Immature natural killer cell (primary cell): ENCODE measurements at regions not wholly inside any gene's neighbourhood (a gene's known extent, or its start where the extent isn't known, plus 50 kb on each side); places are given as distances from the start of the nearest gene placed in this dataset.

Experiments used
- DNase-seq, 3 donors: peaks; one replicate each; pipeline ENCODE4 v3.0.0; 2022; ENCODE audit warnings: mixed read lengths in 1 of 3
- H3K27ac Mint-ChIP-seq, 6 donors: one replicate each; pipeline ENCODE4 v1.8.0; 2020; ENCODE audit warnings: mixed read lengths in 6 of 6, mild to moderate bottlenecking in 5 of 6, inconsistent platforms in 4 of 6, moderate library complexity in 3 of 6
- H3K27me3 Mint-ChIP-seq, 3 donors: one replicate each; pipeline ENCODE4 v1.8.0; 2020 to 2021; ENCODE audit warnings: low read depth in 3 of 3, mild to moderate bottlenecking in 3 of 3, mixed read lengths in 3 of 3, moderate library complexity in 3 of 3, inconsistent platforms in 1 of 3
- H3K36me3 Mint-ChIP-seq, 3 donors: one replicate each; pipeline ENCODE4 v1.8.0; 2020; ENCODE audit warnings: mixed read lengths in 3 of 3, inconsistent platforms in 2 of 3, mild to moderate bottlenecking in 2 of 3
- H3K4me1 Mint-ChIP-seq, 2 donors: one replicate each; pipeline ENCODE4 v1.8.0; 2020; ENCODE audit warnings: inconsistent platforms in 2 of 2, mild to moderate bottlenecking in 2 of 2, mixed read lengths in 2 of 2, moderate library complexity in 1 of 2
- H3K4me3 Mint-ChIP-seq, 5 donors: one replicate each; pipeline ENCODE4 v1.8.0; 2020; ENCODE audit warnings: mild to moderate bottlenecking in 5 of 5, mixed read lengths in 5 of 5, inconsistent platforms in 3 of 5, moderate library complexity in 3 of 5
- H3K9me3 Mint-ChIP-seq, 6 donors: one replicate each; pipeline ENCODE4 v1.8.0; 2020; ENCODE audit warnings: mild to moderate bottlenecking in 6 of 6, mixed read lengths in 6 of 6, inconsistent platforms in 4 of 6, moderate library complexity in 3 of 6

DNA sequence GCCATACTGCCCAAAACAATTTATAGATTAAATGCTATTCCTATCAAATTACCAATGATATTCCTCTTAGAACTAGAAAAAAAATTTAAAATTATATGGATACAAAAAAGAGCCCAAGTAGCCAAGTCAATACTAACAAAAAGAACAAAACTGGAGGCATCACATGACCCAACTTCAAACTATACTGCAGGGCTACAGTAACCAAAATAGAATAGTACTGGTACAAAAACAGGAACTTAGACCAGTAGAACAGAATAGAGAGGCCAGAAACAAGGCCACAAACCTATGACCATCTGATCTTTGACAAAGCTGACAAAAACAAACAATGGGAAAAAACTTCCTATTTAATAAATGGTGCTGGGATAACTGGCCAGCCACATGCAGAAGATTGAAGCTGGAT lies 86.1 kb upstream of the KYNU start:
- no peak for DNase-seq
- no peaks in the 10 kb centered on the region for H3K4me1 Mint-ChIP-seq
- H3K27me3 Mint-ChIP-seq, result no peaks in the 10 kb centered on the region
- peaks cover 0 to 22% (median 3%) of the 10 kb centered on the region in 6 donors for H3K9me3 Mint-ChIP-seq
- no peak overlapping the region for H3K27ac Mint-ChIP-seq
- no peak overlapping the region for H3K4me3 Mint-ChIP-seq
- H3K36me3 Mint-ChIP-seq, result no peaks in the 10 kb centered on the region

DNA sequence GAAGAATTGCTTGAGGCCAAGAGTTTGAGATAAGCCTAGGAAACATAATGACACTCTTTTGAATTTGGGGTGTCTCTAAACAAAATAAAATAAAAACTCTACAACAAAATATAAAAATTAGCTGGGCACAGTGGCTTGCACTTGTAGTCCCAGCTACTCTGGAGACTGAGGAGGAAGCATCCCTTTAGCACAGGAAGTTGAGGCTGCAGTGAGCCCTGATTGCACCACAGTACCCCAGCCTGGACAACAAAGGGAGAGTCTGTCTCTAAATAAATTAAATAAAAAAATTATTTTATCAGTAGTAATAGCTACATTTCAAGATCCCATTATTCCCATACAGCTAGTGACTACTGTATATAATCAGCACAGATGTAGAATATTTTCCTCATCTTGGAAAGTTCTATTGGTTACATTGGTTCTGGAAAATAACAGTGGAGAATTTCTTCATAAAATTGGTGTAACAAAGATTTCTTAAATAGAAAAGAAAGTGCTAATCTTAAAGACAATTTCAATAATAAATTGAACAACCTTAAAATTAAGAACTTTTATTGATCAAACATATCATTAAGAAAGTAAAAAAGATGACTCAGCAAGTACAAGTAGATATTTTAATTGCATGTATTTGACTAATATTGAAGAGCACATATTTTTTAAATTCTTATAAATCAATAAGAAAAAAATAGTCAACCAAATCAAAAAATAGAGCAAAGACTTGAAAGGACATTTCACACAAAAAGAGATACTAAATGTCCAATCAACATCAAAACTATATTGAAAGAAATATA lies 90.4 kb upstream of the KYNU start:
- no peaks in the 10 kb centered on the region for H3K4me1 Mint-ChIP-seq
- H3K27me3 Mint-ChIP-seq, result peaks cover 0 to 2% (median 0%) of the 10 kb centered on the region in 3 donors
- H3K9me3 Mint-ChIP-seq, result peaks cover 0 to 16% (median 3%) of the 10 kb centered on the region in 6 donors
- no peak overlapping the region for H3K4me3 Mint-ChIP-seq
- no peak overlapping the region for H3K27ac Mint-ChIP-seq
- no peaks in the 10 kb centered on the region for H3K36me3 Mint-ChIP-seq
- no peak for DNase-seq

GRCh38 chr2:142782942-142783443 lies 94.5 kb upstream of the KYNU start:
- DNase-seq, result no peak
- Mint-ChIP-seq H3K4me1 (no peaks in the 10 kb centered on the region), H3K9me3 (peaks cover 0 to 7% (median 0%) of the 10 kb centered on the region in 6 donors), H3K4me3 (no peak overlapping the region), H3K36me3 (no peaks in the 10 kb centered on the region), H3K27me3 (peaks cover 0 to 2% (median 2%) of the 10 kb centered on the region in 3 donors), H3K27ac (no peak overlapping the region)

- H3K9me3 Mint-ChIP-seq, result peaks cover 0 to 12% (median 5%) of the 10 kb centered on the region in 6 donors
- peaks cover 0 to 2% (median 2%) of the 10 kb centered on the region in 3 donors for H3K27me3 Mint-ChIP-seq
- peaks cover 0 to 4% (median 0%) of the 10 kb centered on the region in 3 donors for H3K36me3 Mint-ChIP-seq
- H3K4me3 Mint-ChIP-seq, result no peak overlapping the region
- DNase-seq, result no peak
- H3K4me1 Mint-ChIP-seq, result no peaks in the 10 kb centered on the region
- H3K27ac Mint-ChIP-seq, result no peak overlapping the region
Measured at GRCh38 chr2:142781146-142781545, 96.3 kb upstream of the KYNU start.

DNA sequence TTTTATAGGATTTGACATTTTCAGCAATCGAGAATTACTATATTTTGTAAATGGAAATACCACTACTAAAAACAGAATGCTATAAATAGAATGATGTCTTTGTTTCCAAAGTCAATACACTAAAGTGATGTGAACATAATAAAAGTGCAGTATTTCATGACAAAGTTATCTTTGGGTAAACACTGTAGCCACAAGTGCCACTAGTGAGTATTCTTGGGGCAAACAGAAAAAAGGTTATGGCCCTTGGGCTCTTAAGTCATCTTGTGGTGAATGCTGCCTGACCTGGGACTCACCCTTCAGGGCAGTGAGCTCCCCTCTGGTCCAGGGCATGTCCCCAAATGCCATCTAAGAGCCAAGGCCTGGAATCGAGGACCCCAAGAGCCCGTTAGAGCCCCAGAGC lies 99.2 kb upstream of the KYNU start:
- no peak overlapping the region for H3K4me3 Mint-ChIP-seq
- H3K27ac Mint-ChIP-seq, result no peak overlapping the region
- H3K27me3 Mint-ChIP-seq, result peaks cover 0 to 2% (median under 1%) of the 10 kb centered on the region in 3 donors
- no peak for DNase-seq
- no peaks in the 10 kb centered on the region for H3K4me1 Mint-ChIP-seq
- H3K9me3 Mint-ChIP-seq, result peaks cover 3 to 33% (median 11%) of the 10 kb centered on the region in 6 donors
- peaks cover 0 to 4% (median 0%) of the 10 kb centered on the region in 3 donors for H3K36me3 Mint-ChIP-seq

DNA sequence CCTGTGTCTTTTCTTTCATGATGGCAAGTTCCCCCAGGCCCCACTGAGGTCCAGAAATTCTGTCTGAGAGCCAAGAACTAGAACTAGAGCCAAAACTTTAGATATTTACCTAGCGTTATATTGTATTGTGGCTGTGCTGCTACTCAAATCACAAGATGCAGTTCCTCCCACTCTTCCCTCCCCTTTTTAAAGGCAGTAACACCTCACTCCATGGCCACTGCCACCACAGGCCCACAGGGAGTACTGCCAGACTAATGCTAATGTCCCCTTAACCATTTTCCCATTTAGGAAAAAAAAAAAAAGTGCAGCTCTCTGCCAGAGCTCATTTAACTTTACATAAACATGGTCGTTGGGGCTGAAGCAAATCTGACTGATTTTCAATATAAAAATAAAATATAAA lies 99.7 kb upstream of the KYNU start:
- Mint-ChIP-seq H3K4me3 (no peak overlapping the region), H3K36me3 (peaks cover 0 to 4% (median 0%) of the 10 kb centered on the region in 3 donors), H3K27ac (no peak overlapping the region), H3K4me1 (no peaks in the 10 kb centered on the region), H3K27me3 (peaks cover 0 to 2% (median 0%) of the 10 kb centered on the region in 3 donors), H3K9me3 (peaks cover 3 to 39% (median 11%) of the 10 kb centered on the region in 6 donors)
- no peak for DNase-seq

DNA sequence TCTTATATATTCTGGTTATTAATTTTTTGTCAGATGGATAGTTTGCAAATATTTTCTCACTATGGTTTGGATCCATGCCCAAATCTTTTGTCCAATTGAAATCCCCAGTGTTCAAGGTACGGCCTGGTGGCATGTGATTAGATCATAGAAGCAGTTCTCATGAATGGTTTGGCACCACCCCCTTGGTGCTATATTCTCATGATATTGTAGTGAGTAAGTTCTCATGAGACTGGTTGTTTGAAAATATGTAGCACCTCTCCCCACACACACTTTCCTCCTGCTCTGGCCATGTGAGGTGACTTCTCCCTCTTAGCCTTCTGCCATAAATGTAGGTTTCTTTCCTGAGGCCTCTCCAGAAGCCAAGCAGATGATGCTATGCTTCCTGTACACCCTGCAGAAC lies 107.7 kb upstream of the KYNU start:
- H3K9me3 Mint-ChIP-seq, result peaks cover 5 to 43% (median 15%) of the 10 kb centered on the region in 6 donors
- no peak for DNase-seq
- no peaks in the 10 kb centered on the region for H3K36me3 Mint-ChIP-seq
- no peak overlapping the region for H3K4me3 Mint-ChIP-seq
- no peaks in the 10 kb centered on the region for H3K27me3 Mint-ChIP-seq
- H3K4me1 Mint-ChIP-seq, result no peaks in the 10 kb centered on the region
- no peak overlapping the region for H3K27ac Mint-ChIP-seq

- H3K36me3 Mint-ChIP-seq, result no peaks in the 10 kb centered on the region
Measured at GRCh38 chr2:142767847-142768246, 109.6 kb upstream of the KYNU start.

GRCh38 chr2:142758973-142759372 lies 118.5 kb upstream of the KYNU start:
- Mint-ChIP-seq H3K27ac (no peak overlapping the region), H3K36me3 (no peaks in the 10 kb centered on the region), H3K27me3 (no peaks in the 10 kb centered on the region), H3K4me1 (no peaks in the 10 kb centered on the region), H3K4me3 (no peak overlapping the region), H3K9me3 (peaks cover 6 to 24% (median 8%) of the 10 kb centered on the region in 6 donors)
- no peak for DNase-seq

More at GRCh38 chr2:142767847-142768246, 109.6 kb upstream of the KYNU start:
- H3K9me3 Mint-ChIP-seq, result peaks cover 6 to 35% (median 15%) of the 10 kb centered on the region in 6 donors
- no peak for DNase-seq
- H3K4me3 Mint-ChIP-seq, result no peak overlapping the region
- no peaks in the 10 kb centered on the region for H3K27me3 Mint-ChIP-seq
- no peak overlapping the region for H3K27ac Mint-ChIP-seq
- no peaks in the 10 kb centered on the region for H3K4me1 Mint-ChIP-seq

DNA sequence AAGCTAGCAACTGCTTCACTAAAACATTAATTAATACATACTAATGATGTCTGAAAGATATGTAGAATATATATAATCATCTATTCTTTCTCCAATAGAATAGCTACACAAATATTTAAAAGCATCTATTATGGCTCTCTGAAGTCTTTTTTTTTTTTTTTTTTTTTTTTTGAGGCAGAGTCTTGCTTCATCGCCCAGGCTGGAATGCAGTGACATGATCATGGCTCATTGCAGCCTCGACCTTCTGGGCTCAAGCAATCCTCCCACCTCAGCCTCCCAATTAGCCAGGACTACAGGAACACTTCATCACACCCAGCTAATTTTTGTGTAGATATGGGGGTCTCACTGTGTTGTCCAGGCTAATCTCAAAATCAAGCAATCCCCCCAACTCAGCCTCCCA lies 120.4 kb upstream of the KYNU start:
- H3K27me3 Mint-ChIP-seq, result no peaks in the 10 kb centered on the region
- H3K27ac Mint-ChIP-seq, result no peak overlapping the region
- H3K4me3 Mint-ChIP-seq, result no peak overlapping the region
- no peak for DNase-seq
- no peaks in the 10 kb centered on the region for H3K36me3 Mint-ChIP-seq
- H3K4me1 Mint-ChIP-seq, result no peaks in the 10 kb centered on the region
- H3K9me3 Mint-ChIP-seq, result peaks cover 3 to 12% (median 9%) of the 10 kb centered on the region in 6 donors

DNA sequence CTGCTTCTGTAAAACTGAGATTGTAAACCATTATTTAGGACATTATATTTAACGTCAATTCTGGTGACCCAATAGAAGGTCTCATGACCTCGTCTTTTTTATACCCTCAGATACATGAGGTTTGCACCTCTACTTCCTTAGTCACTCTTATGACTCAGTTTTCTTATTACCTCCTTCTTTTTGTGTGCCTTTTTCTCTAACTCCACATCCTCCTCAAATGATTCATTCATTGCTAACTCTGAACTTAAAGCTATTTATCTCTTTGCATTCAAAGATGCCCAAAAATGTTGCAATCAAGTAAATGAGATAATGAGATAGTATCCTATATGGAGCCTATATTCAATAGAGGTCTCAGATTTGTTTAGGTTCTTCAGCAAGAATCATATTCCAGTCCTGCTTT lies 121.0 kb upstream of the KYNU start:
- H3K4me3 Mint-ChIP-seq, result no peak overlapping the region

GRCh38 chr2:142755191-142755590 lies 122.3 kb upstream of the KYNU start:
- H3K9me3 Mint-ChIP-seq, result peaks cover 4 to 9% (median 6%) of the 10 kb centered on the region in 6 donors
- H3K27ac Mint-ChIP-seq, result no peak overlapping the region
- H3K27me3 Mint-ChIP-seq, result no peaks in the 10 kb centered on the region
- no peaks in the 10 kb centered on the region for H3K4me1 Mint-ChIP-seq
- no peaks in the 10 kb centered on the region for H3K36me3 Mint-ChIP-seq
- no peak for DNase-seq
- no peak overlapping the region for H3K4me3 Mint-ChIP-seq

More for the DNA sequence above, 121.0 kb upstream of the KYNU start:
- no peaks in the 10 kb centered on the region for H3K4me1 Mint-ChIP-seq
- H3K27ac Mint-ChIP-seq, result no peak overlapping the region
- H3K27me3 Mint-ChIP-seq, result no peaks in the 10 kb centered on the region
- H3K36me3 Mint-ChIP-seq, result no peaks in the 10 kb centered on the region
- no peak for DNase-seq
- peaks cover 3 to 9% (median 7%) of the 10 kb centered on the region in 6 donors for H3K9me3 Mint-ChIP-seq

GRCh38 chr2:142754182-142754581 lies 123.3 kb upstream of the KYNU start:
- H3K4me3 Mint-ChIP-seq, result no peak overlapping the region

DNA sequence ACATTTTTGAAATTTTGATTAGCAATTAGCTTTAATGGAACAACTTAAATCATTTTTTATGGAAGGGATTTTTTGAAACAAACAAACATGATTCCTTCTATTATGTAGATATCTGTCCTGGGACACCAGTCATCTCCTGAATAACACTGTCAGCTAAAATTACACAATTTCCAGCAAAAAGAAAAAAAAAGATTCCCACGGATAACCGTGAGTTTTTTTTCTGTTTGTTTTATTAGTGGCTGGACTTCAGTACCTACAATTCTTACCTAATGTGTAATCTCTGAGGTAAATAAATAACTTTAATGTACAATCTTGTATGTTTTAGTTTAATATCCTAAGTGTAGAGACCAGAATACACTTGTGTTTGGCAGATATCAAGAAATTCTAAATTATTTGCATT lies 126.6 kb upstream of the KYNU start:
- H3K9me3 Mint-ChIP-seq, result peaks cover 1 to 9% (median 6%) of the 10 kb centered on the region in 6 donors
- H3K36me3 Mint-ChIP-seq, result no peaks in the 10 kb centered on the region
- DNase-seq, result no peak
- H3K4me1 Mint-ChIP-seq, result no peaks in the 10 kb centered on the region
- no peak overlapping the region for H3K27ac Mint-ChIP-seq
- no peaks in the 10 kb centered on the region for H3K27me3 Mint-ChIP-seq
- no peak overlapping the region for H3K4me3 Mint-ChIP-seq

More at GRCh38 chr2:142754182-142754581, 123.3 kb upstream of the KYNU start:
- Mint-ChIP-seq H3K27ac (no peak overlapping the region), H3K36me3 (no peaks in the 10 kb centered on the region), H3K27me3 (no peaks in the 10 kb centered on the region), H3K4me1 (no peaks in the 10 kb centered on the region), H3K9me3 (peaks cover 3 to 9% (median 6%) of the 10 kb centered on the region in 6 donors)
- DNase-seq, result no peak
